MCF 10A (cell line): ENCODE measurements at regions not wholly inside any gene's neighbourhood (a gene's known extent, or its start where the extent isn't known, plus 50 kb on each side); places are given as distances from the start of the nearest gene placed in this dataset.
"Not testable (repeated sequence)": the region's sequence is repeated elsewhere in the genome, so short reads cannot be mapped to it uniquely, and the experiment has no call there.

Source experiments
- BruUV-seq: library from RNA; stranded (reverse); fragments of 400-500 nt; replicated peaks from 2 replicates; lab custom pipeline; 2021; lab: Mats Ljungman, UMichigan
- CTCF ChIA-PET: fragments of 300-600 bp; sonication (Branson Sonifier 250); formaldehyde crosslinking; extraction: SDS; loops from one replicate; lab custom pipeline; 2021; ENCODE audit warnings: antibody characterized with exemption, inconsistent platforms; lab: Yijun Ruan, JAX
- POLR2A ChIA-PET: fragments of 300-600, 350-650 bp; sonication (Branson Sonifier 250); formaldehyde crosslinking; extraction: SDS; loops from one replicate; lab custom pipeline; 2020; ENCODE audit warnings: antibody characterized with exemption, inconsistent platforms; lab: Yijun Ruan, JAX
- DNase-seq: peaks from one replicate; pipeline ENCODE4 v3.0.0-alpha.2; 2018; ENCODE audit not compliant: unreplicated experiment
- H3K27ac Mint-ChIP-seq: one replicate; pipeline ENCODE4 v1.8.0; 2022; ENCODE audit warnings: mild to moderate bottlenecking, low read depth, mixed read lengths; ENCODE audit not compliant: unreplicated experiment
- H3K27me3 Mint-ChIP-seq: one replicate; pipeline ENCODE4 v1.8.0; 2022; ENCODE audit warnings: mixed read lengths; ENCODE audit not compliant: insufficient read depth, unreplicated experiment
- H3K36me3 Mint-ChIP-seq: one replicate; pipeline ENCODE4 v1.8.0; 2022; ENCODE audit warnings: mild to moderate bottlenecking, moderate library complexity, mixed read lengths; ENCODE audit not compliant: insufficient read depth, unreplicated experiment
- H3K4me1 Mint-ChIP-seq: one replicate; pipeline ENCODE4 v1.8.0; 2022; ENCODE audit warnings: mixed read lengths; ENCODE audit not compliant: insufficient read depth, unreplicated experiment
- H3K4me3 Mint-ChIP-seq: one replicate; pipeline ENCODE4 v1.8.0; 2022; ENCODE audit warnings: mild to moderate bottlenecking, moderate library complexity, mixed read lengths; ENCODE audit not compliant: unreplicated experiment
- H3K9me3 Mint-ChIP-seq: one replicate; pipeline ENCODE4 v1.8.0; 2022; ENCODE audit warnings: mixed read lengths; ENCODE audit not compliant: unreplicated experiment
- CTCF ChIP-seq: fragments of 200-600 bp; IDR thresholded peaks from one replicate; pipeline ENCODE4 v1.8.0; 2022; ENCODE audit warnings: antibody characterized with exemption, mild to moderate bottlenecking; ENCODE audit not compliant: unreplicated experiment
- intact Hi-C: fragments of 100-400 bp; cut with micrococcal nuclease; formaldehyde crosslinking; loops from 2 replicates; pipeline ENCODE4 v1.14.1; 2022

GRCh38 chr4:14920759-14921320, 81.4 kb upstream of the CPEB2 start:
- Mint-ChIP-seq H3K4me1 (peaks cover 10% of the 10 kb centered on the region), H3K4me3 (no peak overlapping the region), H3K36me3 (no peaks in the 10 kb centered on the region), H3K27ac (no peak overlapping the region), H3K9me3 (no peaks in the 10 kb centered on the region), H3K27me3 (no peaks in the 10 kb centered on the region)
- ChIA-PET CTCF (no interaction called here), POLR2A (no interaction called here)
- no peak for TF ChIP-seq CTCF
- no TSS peak for BruUV-seq
- DNase-seq = no peak
- intact Hi-C loops = no loop called here

- intact Hi-C loops, H3K27me3 Mint-ChIP-seq, BruUV-seq, H3K27ac Mint-ChIP-seq, H3K4me3 Mint-ChIP-seq, POLR2A ChIA-PET, CTCF ChIA-PET, H3K9me3 Mint-ChIP-seq, H3K36me3 Mint-ChIP-seq, DNase-seq, H3K4me1 Mint-ChIP-seq: not testable (repeated sequence)
These were observed 80.5 kb upstream of the CPEB2 start for GRCh38 chr4:14921781-14922180.

GRCh38 chr4:14924076-14924811, 78.0 kb upstream of the CPEB2 start:
- Mint-ChIP-seq H3K9me3 (no peaks in the 10 kb centered on the region), H3K27me3 (no peaks in the 10 kb centered on the region), H3K4me3 (no peak overlapping the region), H3K36me3 (no peaks in the 10 kb centered on the region), H3K27ac (no peak overlapping the region), H3K4me1 (no peaks in the 10 kb centered on the region)
- ChIA-PET CTCF (no interaction called here), POLR2A (interaction anchor here (1.3 kb wide), 1 partner anchor 77 kb away, joined by 4 read pairs; no protein-coding TSS in a partner anchor)
- no peak for DNase-seq
- no TSS peak for BruUV-seq
- TF ChIP-seq CTCF = no peak
- intact Hi-C loops = no loop called here

GRCh38 chr4:14924812-14925344, 77.4 kb upstream of the CPEB2 start:
- Mint-ChIP-seq H3K36me3 (no peaks in the 10 kb centered on the region), H3K27ac (no peak overlapping the region), H3K27me3 (no peaks in the 10 kb centered on the region), H3K9me3 (no peaks in the 10 kb centered on the region), H3K4me1 (no peaks in the 10 kb centered on the region), H3K4me3 (no peak overlapping the region)
- peak; percentile 22 for DNase-seq
- POLR2A ChIA-PET = interaction anchor here (1.3 kb wide), 1 partner anchor 76 kb away, joined by 4 read pairs; no protein-coding TSS in a partner anchor
- TF ChIP-seq CTCF = no peak
- CTCF ChIA-PET = no interaction called here
- intact Hi-C loops = no loop called here
- no TSS peak for BruUV-seq
